Keratinocyte (primary cell): ENCODE measurements at regions not wholly inside any gene's neighbourhood (a gene's known extent, or its start where the extent isn't known, plus 50 kb on each side); places are given as distances from the start of the nearest gene placed in this dataset.

Experiments
- DNase-seq: peaks from one replicate; pipeline ENCODE4 v3.0.0-alpha.2; 2011; ENCODE audit warnings: low read depth, missing footprints, low spot score
- FAIRE-seq: peaks from 2 replicates; lab custom pipeline; 2011; peaks lifted over from hg19 to GRCh38; lab: Jason Lieb, UNC
- H2AFZ ChIP-seq: 2 replicates; pipeline ENCODE4 v1.6.0; 2012; ENCODE audit warnings: low read length, control low read depth, inconsistent platforms; ENCODE audit not compliant: control insufficient read depth
- H3K27ac ChIP-seq: 2 replicates; pipeline ENCODE4 v1.5.1; 2011; ENCODE audit warnings: low read length; ENCODE audit not compliant: control insufficient read depth, insufficient read depth
- H3K27me3 ChIP-seq: 3 replicates; pipeline ENCODE4 v1.6.0; 2011; ENCODE audit warnings: low read length; ENCODE audit not compliant: control insufficient read depth, insufficient read depth; ENCODE audit errors: extremely low read depth
- H3K36me3 ChIP-seq, 2 experiments: 2 replicates in 1 of 2; 3 replicates in 1 of 2; pipeline ENCODE4 v1.5.1; 2011; ENCODE audit warnings: low read length in 2 of 2, mild to moderate bottlenecking in 1 of 2; ENCODE audit not compliant: control insufficient read depth in 2 of 2, insufficient read depth in 2 of 2; ENCODE audit errors: extremely low read depth in 1 of 2
- H3K4me1 ChIP-seq: 3 replicates; pipeline ENCODE4 v1.5.1; 2011; ENCODE audit warnings: low read length; ENCODE audit not compliant: control insufficient read depth, insufficient read depth; ENCODE audit errors: extremely low read depth
- H3K4me2 ChIP-seq: 3 replicates; pipeline ENCODE4 v1.6.0; 2011; ENCODE audit warnings: low read depth, low read length; ENCODE audit not compliant: control insufficient read depth, insufficient read depth; ENCODE audit errors: extremely low read depth
- H3K4me3 ChIP-seq, 3 experiments: fragments of 200-600 bp in 1 of 3; sonication (generic) in 1 of 3; 2 replicates in 2 of 3; 3 replicates in 1 of 3; pipeline ENCODE4 v1.5.1; 2011 to 2016; ENCODE audit warnings: low read length in 3 of 3, mild to moderate bottlenecking in 3 of 3, control low read depth in 2 of 3, inconsistent platforms in 1 of 3, low read depth in 1 of 3, mixed read lengths in 1 of 3, mixed run types in 1 of 3, moderate library complexity in 1 of 3; ENCODE audit not compliant: control insufficient read depth in 2 of 3, insufficient read depth in 2 of 3; ENCODE audit errors: extremely low read depth in 1 of 3
- H3K79me2 ChIP-seq: 2 replicates; pipeline ENCODE4 v1.6.0; 2012; ENCODE audit warnings: low read length; ENCODE audit not compliant: control insufficient read depth, insufficient read depth
- H3K9ac ChIP-seq: 3 replicates; pipeline ENCODE4 v1.6.0; 2011; ENCODE audit warnings: low read length; ENCODE audit not compliant: control insufficient read depth, insufficient read depth; ENCODE audit errors: extremely low read depth
- H3K9me1 ChIP-seq: 3 replicates; pipeline ENCODE4 v1.6.0; 2011; ENCODE audit warnings: low read length; ENCODE audit not compliant: control insufficient read depth, insufficient read depth; ENCODE audit errors: extremely low read depth
- H3K9me3 ChIP-seq: 2 replicates; pipeline ENCODE4 v1.5.1; 2012; ENCODE audit warnings: low read depth, low read length; ENCODE audit not compliant: control insufficient read depth
- H4K20me1 ChIP-seq: 3 replicates; pipeline ENCODE4 v1.6.0; 2011; ENCODE audit warnings: low read length; ENCODE audit not compliant: control insufficient read depth, insufficient read depth; ENCODE audit errors: extremely low read depth
- CTCF ChIP-seq, 3 experiments: IDR thresholded peaks in 1 of 3; conservative IDR thresholded peaks in 1 of 3; optimal IDR thresholded peaks in 1 of 3; 2 replicates in 2 of 3; 3 replicates in 1 of 3; pipeline versions ENCODE3 to v1.5.1; 2011; ENCODE audit warnings: low read length in 3 of 3, mild to moderate bottlenecking in 3 of 3, moderate library complexity in 2 of 3, control low read depth in 1 of 3, inconsistent platforms in 1 of 3; ENCODE audit not compliant: insufficient read depth in 2 of 3; ENCODE audit errors: extremely low read depth in 1 of 3
- EZH2 ChIP-seq: IDR thresholded peaks from one replicate; pipeline ENCODE4 v1.6.1; 2012; ENCODE audit warnings: inconsistent platforms, mild to moderate bottlenecking, low read length, moderate library complexity
- dilution Hi-C: fragments of 300-500 bp; cut with MboI; formaldehyde crosslinking; loops from one replicate; pipeline ENCODE4 v1.7.0; 2020; ENCODE audit warnings: low sequenced_read_pairs; ENCODE audit not compliant: extremely low pct_ligation_motif_present

DNA sequence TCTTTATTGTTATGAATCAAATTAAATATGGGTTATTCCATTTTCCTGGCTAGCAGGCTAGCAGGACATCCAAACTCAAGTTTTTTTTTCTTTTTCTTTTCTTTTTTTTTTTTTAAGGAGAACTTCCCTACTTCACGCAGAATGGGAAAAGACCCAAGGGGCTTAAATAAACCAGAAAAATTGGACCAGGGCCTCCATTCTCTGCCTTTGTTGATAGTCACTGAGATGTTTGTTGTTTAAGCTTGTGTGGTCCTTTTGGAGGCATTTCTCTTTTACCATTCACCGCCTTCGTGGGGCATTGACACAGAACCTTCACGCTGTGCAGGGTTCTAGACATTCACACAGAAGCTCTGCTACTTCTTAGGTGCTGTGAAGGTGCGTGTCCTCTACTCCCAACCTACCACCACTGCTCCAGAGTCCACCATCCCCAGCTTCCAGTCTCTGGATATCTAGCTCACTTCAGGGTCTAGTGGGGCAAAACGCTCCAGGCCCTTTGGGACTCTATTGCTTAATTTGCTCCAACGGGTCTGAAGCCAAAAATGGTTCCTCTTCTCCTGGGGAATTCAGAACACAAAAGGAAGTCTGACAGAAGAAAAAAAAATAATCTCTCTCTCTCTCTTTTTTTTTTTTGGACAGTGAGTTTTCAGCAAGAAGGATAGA lies 301.3 kb downstream of the AEBP2 start:
- Histone ChIP-seq H3K4me1 (no peaks in the 10 kb centered on the region), H3K9me1 (no peaks in the 10 kb centered on the region), H3K27me3 (no peaks in the 10 kb centered on the region), H3K9me3 (no peaks in the 10 kb centered on the region), H3K9ac (no peak overlapping the region), H3K27ac (no peak overlapping the region), H3K4me2 (no peak overlapping the region), H4K20me1 (no peaks in the 10 kb centered on the region), H3K79me2 (no peaks in the 10 kb centered on the region), H3K36me3 (no peaks in the 10 kb centered on the region), H2AFZ (no peak overlapping the region), H3K4me3 (no peak overlapping the region)
- dilution Hi-C loops, result loop anchor here (25.0 kb wide), 1 partner anchor 172 kb away; no protein-coding TSS in a partner anchor
- DNase-seq (no peak), FAIRE-seq (no peak)
- TF ChIP-seq EZH2, result no peak
- TF ChIP-seq CTCF (optimal IDR thresholded peaks at IDR 0.05 in 1 of 3, IDR thresholded peaks at IDR 0.05 in 1 of 3, conservative IDR thresholded peaks at IDR 0.05 in 1 of 3; ENCODE audit: extremely low read depth in 1 of 3, insufficient read depth in 2 of 3, low read length in 3 of 3), result no peak

- Histone ChIP-seq H3K9me3 (no peaks in the 10 kb centered on the region), H3K27me3 (no peaks in the 10 kb centered on the region), H3K4me3 (no peak overlapping the region), H2AFZ (no peak overlapping the region), H3K4me2 (no peak overlapping the region), H3K36me3 (no peaks in the 10 kb centered on the region), H3K79me2 (no peaks in the 10 kb centered on the region), H3K4me1 (no peaks in the 10 kb centered on the region), H3K27ac (no peak overlapping the region), H3K9me1 (no peaks in the 10 kb centered on the region), H4K20me1 (no peaks in the 10 kb centered on the region), H3K9ac (no peak overlapping the region)
- dilution Hi-C loops, result loop anchor here (25.0 kb wide), 1 partner anchor 171 kb away; no protein-coding TSS in a partner anchor
- DNase-seq (no peak), FAIRE-seq (no peak)
- no peak for TF ChIP-seq CTCF (optimal IDR thresholded peaks at IDR 0.05 in 1 of 3, IDR thresholded peaks at IDR 0.05 in 1 of 3, conservative IDR thresholded peaks at IDR 0.05 in 1 of 3; ENCODE audit: extremely low read depth in 1 of 3, insufficient read depth in 2 of 3, low read length in 3 of 3)
- no peak for TF ChIP-seq EZH2
These were observed 301.8 kb downstream of the AEBP2 start for GRCh38 chr12:19741132-19741489.
